ENCODE measurements at regions not wholly inside any gene's neighbourhood (a gene's known extent, or its start where the extent isn't known, plus 50 kb on each side); places are given as distances from the start of the nearest gene placed in this dataset.

DNA sequence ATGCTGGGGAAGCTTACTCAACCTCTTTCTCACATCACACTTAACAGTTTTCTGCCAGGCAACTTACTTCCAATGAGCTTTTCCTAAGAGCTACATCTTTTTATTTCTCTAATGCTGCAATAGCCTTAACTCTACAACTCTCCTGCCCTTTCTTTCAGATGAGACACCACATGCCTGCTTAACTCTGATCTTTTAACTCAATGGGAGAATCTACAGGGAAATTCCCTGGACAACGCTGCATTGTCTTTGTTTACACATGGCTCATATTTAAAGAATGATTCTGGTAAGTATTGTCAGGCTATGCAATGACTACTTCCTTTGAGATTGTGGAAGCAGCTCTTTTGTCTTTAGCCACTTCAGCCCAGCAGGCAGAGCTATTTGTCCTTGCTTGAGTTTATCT, 353.1 kb upstream of the BCHE start:
- Histone ChIP-seq H3K4me1 (no peaks in the 10 kb centered on the region), H3K27me3 (no peaks in the 10 kb centered on the region), H3K9me3 (no peaks in the 10 kb centered on the region), H3K4me3 (no peak overlapping the region), H3K36me3 (replicated peaks in 1 of 2; ENCODE audit: insufficient read depth in 1 of 2, low read depth in 2 of 2) (no peaks in the 10 kb centered on the region), H3K27ac (no peak overlapping the region)
- ATAC-seq (no peak), DNase-seq (no peak)
- intact Hi-C loops (cut with DNase I), result no loop called here
- WGBS, 2 donors, result 28 to 29% methylated on average over 1 of the region's 1 CpG
- TF ChIP-seq, protein P1, sequence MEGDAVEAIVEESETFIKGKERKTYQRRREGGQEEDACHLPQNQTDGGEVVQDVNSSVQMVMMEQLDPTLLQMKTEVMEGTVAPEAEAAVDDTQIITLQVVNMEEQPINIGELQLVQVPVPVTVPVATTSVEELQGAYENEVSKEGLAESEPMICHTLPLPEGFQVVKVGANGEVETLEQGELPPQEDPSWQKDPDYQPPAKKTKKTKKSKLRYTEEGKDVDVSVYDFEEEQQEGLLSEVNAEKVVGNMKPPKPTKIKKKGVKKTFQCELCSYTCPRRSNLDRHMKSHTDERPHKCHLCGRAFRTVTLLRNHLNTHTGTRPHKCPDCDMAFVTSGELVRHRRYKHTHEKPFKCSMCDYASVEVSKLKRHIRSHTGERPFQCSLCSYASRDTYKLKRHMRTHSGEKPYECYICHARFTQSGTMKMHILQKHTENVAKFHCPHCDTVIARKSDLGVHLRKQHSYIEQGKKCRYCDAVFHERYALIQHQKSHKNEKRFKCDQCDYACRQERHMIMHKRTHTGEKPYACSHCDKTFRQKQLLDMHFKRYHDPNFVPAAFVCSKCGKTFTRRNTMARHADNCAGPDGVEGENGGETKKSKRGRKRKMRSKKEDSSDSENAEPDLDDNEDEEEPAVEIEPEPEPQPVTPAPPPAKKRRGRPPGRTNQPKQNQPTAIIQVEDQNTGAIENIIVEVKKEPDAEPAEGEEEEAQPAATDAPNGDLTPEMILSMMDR (IDR thresholded peaks at IDR 0.05), result no peak
- no peak for TF ChIP-seq POLR2A (IDR thresholded peaks at IDR 0.05)

DNA sequence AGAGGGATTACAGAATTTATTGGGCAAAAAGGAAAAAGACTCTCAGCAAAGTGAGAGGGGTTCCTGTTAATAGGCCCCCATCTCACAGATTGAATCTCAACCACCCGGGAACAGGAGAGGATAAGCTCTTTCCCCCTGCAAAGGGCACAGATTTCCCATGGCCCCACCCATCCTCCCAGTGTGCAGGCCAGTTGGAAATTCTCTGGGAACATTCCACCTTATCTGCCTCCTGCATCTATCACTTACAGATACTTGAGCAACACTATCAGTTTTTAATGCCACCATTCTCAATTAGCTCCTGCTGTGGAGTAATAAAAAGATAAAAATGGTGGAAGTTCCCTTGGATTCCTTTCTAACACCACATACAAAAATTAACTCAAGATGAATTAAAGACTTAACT, 350.0 kb upstream of the BCHE start:
- TF ChIP-seq, protein P1 (IDR thresholded peaks at IDR 0.05), result no peak
- no peaks in the 10 kb centered on the region for H3K4me1 ChIP-seq
- no peak overlapping the region for H3K27ac ChIP-seq
- H3K36me3 ChIP-seq (replicated peaks in 1 of 2; ENCODE audit: insufficient read depth in 1 of 2, low read depth in 2 of 2), result no peaks in the 10 kb centered on the region
- H3K27me3 ChIP-seq, result no peaks in the 10 kb centered on the region
- intact Hi-C loops (cut with DNase I), result no loop called here
- no peak overlapping the region for H3K4me3 ChIP-seq
- no peaks in the 10 kb centered on the region for H3K9me3 ChIP-seq
- WGBS, 2 donors, result 56 to 64% methylated on average over 1 of the region's 1 CpG
- DNase-seq, result no peak
- ATAC-seq, result no peak

DNA sequence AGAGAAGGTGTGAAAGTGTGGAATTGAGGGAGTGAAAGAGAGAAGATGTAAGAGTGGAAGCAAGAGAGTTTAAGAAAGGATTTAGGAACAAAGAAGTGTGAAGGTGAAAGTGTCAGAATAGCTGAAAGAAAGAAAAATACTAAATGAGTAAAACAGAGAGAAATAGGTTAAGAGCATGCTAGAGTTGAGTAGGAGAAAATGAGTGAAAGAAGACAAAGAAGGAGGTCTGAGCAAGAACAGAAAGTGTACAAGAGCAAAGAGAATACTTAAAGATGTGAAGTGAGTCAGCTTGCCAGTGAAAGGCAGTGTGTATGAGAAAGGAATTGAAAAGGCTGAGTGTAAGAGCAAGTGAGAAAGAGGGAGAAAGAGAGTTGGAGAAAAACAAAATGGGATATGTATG, 348.8 kb upstream of the BCHE start:
- intact Hi-C loops (cut with DNase I), result no loop called here
- no peak for TF ChIP-seq POLR2A (IDR thresholded peaks at IDR 0.05)
- TF ChIP-seq, protein P1 (IDR thresholded peaks at IDR 0.05), result no peak
- no peaks in the 10 kb centered on the region for H3K36me3 ChIP-seq (replicated peaks in 1 of 2; ENCODE audit: insufficient read depth in 1 of 2, low read depth in 2 of 2)
- no peaks in the 10 kb centered on the region for H3K4me1 ChIP-seq
- no peak overlapping the region for H3K4me3 ChIP-seq
- DNase-seq (no peak), ATAC-seq (no peak)
- no peaks in the 10 kb centered on the region for H3K9me3 ChIP-seq
- no peak overlapping the region for H3K27ac ChIP-seq
- no peaks in the 10 kb centered on the region for H3K27me3 ChIP-seq

DNA sequence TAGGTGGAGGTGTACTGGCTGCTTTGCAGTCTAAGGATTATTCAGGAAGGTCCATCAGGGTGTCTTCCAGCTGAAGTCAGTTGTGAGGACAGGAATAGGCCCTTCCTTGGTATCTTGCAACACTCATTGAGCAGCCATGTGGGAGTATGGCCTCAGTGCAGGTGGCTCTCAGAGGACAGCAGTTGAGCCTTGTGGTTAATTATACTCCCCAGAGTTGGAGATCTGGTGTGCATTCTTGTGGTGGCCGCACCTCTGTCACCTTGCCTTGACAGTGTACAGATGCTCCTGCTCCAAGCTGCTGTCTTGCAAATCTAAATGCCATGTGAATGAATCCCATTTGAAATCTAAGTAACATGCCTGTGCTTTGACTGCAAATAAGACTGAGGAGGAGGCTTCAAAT, 339.9 kb upstream of the BCHE start:
- Histone ChIP-seq H3K27ac (no peak overlapping the region), H3K9me3 (no peaks in the 10 kb centered on the region), H3K27me3 (no peaks in the 10 kb centered on the region), H3K4me1 (no peaks in the 10 kb centered on the region), H3K36me3 (replicated peaks in 1 of 2; ENCODE audit: insufficient read depth in 1 of 2, low read depth in 2 of 2) (no peaks in the 10 kb centered on the region), H3K4me3 (no peak overlapping the region)
- 70 to 74% methylated on average over 1 of the region's 1 CpG for WGBS, 2 donors
- ATAC-seq, result no peak
- no peak for TF ChIP-seq POLR2A (IDR thresholded peaks at IDR 0.05)
- TF ChIP-seq, protein P1 (IDR thresholded peaks at IDR 0.05), result no peak
- DNase-seq, result no peak
- intact Hi-C loops (cut with DNase I), result no loop called here

DNA sequence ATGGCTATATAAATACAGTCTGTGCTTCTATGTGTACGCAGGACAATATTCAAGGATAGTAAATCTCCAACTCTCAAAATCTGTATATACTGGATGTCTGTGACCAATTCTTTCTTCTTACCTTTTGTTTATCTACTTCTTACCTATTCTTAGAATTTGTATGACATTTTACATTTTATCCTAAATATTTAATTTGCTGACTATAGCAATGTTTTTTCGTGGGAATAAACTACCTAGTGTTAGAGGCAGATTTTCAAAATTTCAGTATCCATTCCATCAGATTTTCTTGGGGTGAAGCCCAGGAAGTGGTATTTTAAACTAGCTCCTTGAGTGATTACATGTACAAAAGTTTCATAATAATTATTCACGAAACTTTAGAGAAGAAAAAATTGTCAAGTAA, 334.5 kb upstream of the BCHE start:
- intact Hi-C loops (cut with DNase I), result no loop called here
- H3K36me3 ChIP-seq (replicated peaks in 1 of 2; ENCODE audit: insufficient read depth in 1 of 2, low read depth in 2 of 2), result no peaks in the 10 kb centered on the region
- no peak overlapping the region for H3K4me3 ChIP-seq
- no peak overlapping the region for H3K27ac ChIP-seq
- TF ChIP-seq, protein P1 (IDR thresholded peaks at IDR 0.05), result no peak
- TF ChIP-seq POLR2A (IDR thresholded peaks at IDR 0.05), result no peak
- DNase-seq (no peak), ATAC-seq (no peak)
- no peaks in the 10 kb centered on the region for H3K4me1 ChIP-seq
- H3K9me3 ChIP-seq, result no peaks in the 10 kb centered on the region
- H3K27me3 ChIP-seq, result no peaks in the 10 kb centered on the region
- WGBS, 2 donors, result 72 to 77% methylated on average over 3 of the region's 3 CpGs

All from body of pancreas (tissue), 4 donors.